GM18909 (cell line): ENCODE measurements at regions not wholly inside any gene's neighbourhood (a gene's known extent, or its start where the extent isn't known, plus 50 kb on each side); places are given as distances from the start of the nearest gene placed in this dataset.
"Not testable (repeated sequence)": the region's sequence is repeated elsewhere in the genome, so short reads cannot be mapped to it uniquely, and the experiment has no call there.

Experiments used
- ATAC-seq: cut with Tn5 transposase; IDR thresholded peaks from one replicate; pipeline ENCODE4 v1.9.1; 2021; ENCODE audit warnings: mild to moderate bottlenecking; ENCODE audit not compliant: unreplicated experiment, poor library complexity

DNA sequence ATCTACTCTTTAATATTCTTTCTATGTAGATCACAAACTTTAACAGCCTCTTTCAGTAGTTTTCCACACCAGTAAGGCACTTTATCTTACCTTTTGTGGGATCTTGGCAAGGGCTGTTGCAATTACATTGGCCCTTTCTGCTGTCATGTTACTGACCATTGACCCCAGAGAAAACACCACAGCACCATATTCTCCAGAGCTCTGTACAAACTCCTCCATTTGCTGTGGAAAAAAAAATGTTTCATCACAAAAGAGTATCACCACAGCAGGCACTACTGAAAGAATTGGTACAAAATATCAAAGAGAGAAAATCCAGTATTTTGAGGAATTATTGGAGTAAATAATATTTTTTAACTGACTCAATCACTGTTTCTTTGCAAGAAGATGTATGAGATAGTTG, 62.3 kb upstream of the UGT2A3 start:
- ATAC-seq: not testable (repeated sequence)

DNA sequence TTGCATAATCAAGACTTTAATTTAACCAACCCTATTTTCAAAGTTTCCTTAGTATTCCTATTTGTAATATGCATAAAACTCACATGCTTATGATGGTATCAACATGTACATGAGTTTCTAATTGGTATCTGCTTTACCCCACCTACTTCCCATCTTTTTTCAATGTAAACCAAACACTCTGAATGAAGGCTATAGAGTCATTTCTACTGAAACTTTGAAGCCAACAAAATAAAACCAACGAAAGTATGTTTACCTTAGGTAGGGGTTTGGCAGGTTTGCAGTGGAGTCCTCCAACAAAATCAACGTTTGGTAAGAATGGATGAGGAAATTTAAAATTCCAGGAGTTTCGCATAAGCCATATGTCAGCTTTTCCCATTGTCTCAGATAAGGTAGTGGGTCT, 66.4 kb upstream of the UGT2A3 start:
- ATAC-seq: not testable (repeated sequence)

DNA sequence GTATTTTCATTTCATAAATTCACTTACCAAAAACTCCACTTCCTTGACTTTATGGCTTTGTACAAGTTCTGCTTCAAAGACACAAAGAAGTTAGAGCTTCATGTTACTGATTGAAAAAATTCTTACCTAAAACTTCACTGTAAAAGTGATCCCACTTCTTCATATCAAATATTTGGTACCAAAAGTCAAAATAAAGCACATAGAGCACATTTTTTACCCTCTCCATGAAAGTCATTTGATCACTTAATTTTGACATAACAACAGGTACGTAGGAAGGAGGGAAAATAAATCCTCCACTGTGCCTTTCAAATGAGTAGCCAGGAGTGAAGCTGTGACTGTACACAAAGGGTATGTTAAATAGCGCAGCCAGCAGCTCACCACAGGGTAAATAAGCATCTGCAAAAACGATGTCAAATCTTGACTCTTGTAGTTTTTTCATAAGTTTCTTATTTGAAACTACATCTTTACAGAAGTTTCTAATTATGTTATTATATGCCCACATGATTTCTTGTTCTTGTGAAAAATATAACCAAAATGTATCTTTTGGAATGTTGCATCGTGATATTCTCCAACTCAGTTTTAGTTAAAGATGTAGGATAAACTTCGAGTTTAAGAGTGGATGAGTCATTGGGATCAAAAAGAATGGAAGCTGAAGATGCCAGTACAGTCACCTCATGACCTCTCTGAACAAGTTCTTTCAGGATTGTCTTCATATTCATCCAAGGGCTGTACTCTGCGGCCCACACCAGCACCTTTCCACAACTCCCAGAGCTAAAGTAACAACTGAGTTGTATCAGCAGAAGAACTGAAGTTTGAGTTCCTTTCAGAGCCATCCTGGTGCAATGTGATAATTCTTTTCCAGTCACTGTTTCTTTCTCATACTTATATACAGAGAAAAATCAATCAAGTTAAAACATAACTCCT, 68.2 kb upstream of the UGT2A3 start:
- ATAC-seq: not testable (repeated sequence)

DNA sequence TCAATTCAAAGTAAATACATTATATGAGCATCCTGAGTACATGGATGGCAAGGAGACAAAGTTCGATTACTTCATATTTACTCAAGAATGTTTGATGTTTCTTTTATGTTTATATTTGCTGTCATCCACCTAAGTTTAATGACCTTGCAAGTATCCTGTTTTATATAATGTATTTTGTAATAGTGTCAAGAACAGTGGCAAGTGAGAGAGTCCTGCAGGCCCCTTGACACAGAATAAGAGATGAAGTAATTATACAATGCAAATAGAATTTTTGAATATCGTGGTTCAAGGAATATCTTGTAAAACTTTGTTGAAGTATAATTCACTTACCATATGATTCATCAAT, 68.8 kb upstream of the UGT2A3 start:
- ATAC-seq: not testable (repeated sequence)

DNA sequence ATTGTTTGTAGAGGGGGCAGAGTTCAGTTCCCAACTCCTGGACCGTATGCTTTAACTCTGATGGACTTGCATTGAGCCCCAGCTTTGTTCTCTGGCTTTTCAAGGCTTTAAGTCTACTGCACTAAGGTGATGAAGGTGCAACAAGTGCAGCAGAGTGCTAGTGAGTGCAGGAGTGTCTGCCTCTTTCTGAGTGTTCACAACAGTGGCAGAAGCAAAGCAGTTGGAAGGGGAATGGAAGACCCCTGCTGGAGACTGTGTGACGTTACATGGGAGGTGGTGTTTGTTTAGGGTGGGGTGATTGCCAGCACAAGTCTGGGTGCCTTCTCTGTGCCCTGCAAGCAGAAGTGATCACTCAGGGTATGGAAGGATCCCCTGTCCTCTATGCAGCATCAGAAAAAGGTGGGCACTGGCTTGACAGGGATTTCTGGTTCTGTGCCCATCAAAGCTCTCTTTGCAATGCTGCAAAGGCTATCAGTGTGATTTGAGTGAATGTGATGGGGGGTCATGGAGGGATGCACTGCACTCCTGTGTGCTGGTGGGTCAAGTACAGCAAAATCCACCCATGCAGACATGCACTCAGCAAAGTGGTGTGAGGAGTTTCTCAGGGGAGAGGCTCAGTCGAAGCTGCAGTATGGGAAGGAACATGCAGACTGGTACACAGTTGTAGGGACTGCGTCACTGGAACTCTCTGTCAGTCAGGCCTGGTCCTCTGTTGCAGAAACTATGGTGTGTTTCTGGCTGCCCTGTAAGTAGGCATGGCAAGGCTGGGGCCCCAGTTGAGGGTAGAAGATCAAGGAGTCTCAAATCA, 70.9 kb upstream of the UGT2B7 start:
- ATAC-seq: peak; percentile 95

DNA sequence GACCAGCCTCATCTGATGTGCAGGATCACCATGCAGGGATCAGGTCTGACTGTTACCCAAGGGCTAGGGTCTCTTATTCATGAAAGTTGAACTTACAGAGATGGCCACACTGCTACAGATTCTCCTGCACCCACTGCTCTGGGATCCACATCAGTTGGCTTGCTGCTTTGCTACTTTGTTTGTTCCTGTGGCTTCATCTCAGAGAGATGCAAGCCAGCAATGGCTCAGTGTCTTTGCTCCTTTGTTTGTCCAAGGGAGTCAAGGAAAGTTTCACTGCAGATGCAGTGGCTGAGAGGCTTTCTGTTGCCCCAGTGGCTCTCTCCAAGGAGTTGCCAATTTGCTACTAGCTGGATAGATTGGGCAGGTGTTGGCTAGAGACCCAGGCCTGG, 70.3 kb upstream of the UGT2B7 start:
- no peak for ATAC-seq

- ATAC-seq: no peak
Measured at GRCh38 chr4:69026974-69027373, 69.3 kb upstream of the UGT2B7 start.

GRCh38 chr4:69030326-69030725, 65.9 kb upstream of the UGT2B7 start:
- no peak for ATAC-seq

- no peak for ATAC-seq
Measured at GRCh38 chr4:69032847-69033638, 63.2 kb upstream of the UGT2B7 start.

DNA sequence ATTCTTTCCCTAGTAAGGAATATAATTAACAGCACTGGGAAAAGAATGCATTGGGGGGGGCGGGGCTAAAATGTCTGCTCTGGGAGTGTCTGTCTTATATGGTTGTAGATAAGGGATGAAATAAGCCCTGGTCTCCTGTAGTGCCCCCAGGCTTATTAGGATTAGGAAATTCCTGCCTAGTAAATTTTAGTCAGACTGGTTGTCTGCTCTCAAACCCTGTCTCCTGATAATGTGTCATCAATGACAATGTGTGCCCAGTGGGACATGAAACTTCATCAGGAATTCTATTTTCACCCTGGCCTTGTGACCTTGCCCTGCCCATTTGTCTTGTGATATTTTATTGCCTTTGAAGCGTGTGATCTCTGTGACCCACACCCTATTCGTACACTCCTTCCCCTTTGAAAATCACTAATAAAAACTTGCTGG, 61.9 kb upstream of the UGT2B7 start:
- not testable (repeated sequence) for ATAC-seq

- no peak for ATAC-seq
Measured at GRCh38 chr4:69038582-69038981, 57.7 kb upstream of the UGT2B7 start.

- no peak for ATAC-seq
Measured at GRCh38 chr4:69039071-69039470, 57.2 kb upstream of the UGT2B7 start.

GRCh38 chr4:69044247-69044646, 52.0 kb upstream of the UGT2B7 start:
- no peak for ATAC-seq
